ENCODE measurements at regions not wholly inside any gene's neighbourhood (a gene's known extent, or its start where the extent isn't known, plus 50 kb on each side); places are given as distances from the start of the nearest gene placed in this dataset.

GRCh38 chr2:126343136-126343535 is 312.8 kb upstream of the GYPC start:
- Mint-ChIP-seq H3K27ac (no peak overlapping the region), H3K4me3 (no peak overlapping the region), H3K4me1 (no peaks in the 10 kb centered on the region), H3K27me3 (ENCODE audit: low read depth) (peaks cover 4% of the 10 kb centered on the region), H3K36me3 (peaks cover 46% of the 10 kb centered on the region), H3K9me3 (peaks cover 69% of the 10 kb centered on the region)
- ChIA-PET POLR2A (no interaction called here), CTCF (no interaction called here)
- ATAC-seq (no peak), DNase-seq (ENCODE audit: low spot score) (no peak)
- TF ChIP-seq, protein P1, sequence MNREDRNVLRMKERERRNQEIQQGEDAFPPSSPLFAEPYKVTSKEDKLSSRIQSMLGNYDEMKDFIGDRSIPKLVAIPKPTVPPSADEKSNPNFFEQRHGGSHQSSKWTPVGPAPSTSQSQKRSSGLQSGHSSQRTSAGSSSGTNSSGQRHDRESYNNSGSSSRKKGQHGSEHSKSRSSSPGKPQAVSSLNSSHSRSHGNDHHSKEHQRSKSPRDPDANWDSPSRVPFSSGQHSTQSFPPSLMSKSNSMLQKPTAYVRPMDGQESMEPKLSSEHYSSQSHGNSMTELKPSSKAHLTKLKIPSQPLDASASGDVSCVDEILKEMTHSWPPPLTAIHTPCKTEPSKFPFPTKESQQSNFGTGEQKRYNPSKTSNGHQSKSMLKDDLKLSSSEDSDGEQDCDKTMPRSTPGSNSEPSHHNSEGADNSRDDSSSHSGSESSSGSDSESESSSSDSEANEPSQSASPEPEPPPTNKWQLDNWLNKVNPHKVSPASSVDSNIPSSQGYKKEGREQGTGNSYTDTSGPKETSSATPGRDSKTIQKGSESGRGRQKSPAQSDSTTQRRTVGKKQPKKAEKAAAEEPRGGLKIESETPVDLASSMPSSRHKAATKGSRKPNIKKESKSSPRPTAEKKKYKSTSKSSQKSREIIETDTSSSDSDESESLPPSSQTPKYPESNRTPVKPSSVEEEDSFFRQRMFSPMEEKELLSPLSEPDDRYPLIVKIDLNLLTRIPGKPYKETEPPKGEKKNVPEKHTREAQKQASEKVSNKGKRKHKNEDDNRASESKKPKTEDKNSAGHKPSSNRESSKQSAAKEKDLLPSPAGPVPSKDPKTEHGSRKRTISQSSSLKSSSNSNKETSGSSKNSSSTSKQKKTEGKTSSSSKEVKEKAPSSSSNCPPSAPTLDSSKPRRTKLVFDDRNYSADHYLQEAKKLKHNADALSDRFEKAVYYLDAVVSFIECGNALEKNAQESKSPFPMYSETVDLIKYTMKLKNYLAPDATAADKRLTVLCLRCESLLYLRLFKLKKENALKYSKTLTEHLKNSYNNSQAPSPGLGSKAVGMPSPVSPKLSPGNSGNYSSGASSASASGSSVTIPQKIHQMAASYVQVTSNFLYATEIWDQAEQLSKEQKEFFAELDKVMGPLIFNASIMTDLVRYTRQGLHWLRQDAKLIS (CRISPR knock-in tag; IDR thresholded peaks at IDR 0.05; ENCODE audit: borderline replicate concordance), result no peak
- TF ChIP-seq JUN (CRISPR knock-in tag; IDR thresholded peaks at IDR 0.05) (no peak), PREB (CRISPR knock-in tag; IDR thresholded peaks at IDR 0.05; ENCODE audit: borderline replicate concordance) (no peak), ZNF396 (CRISPR knock-in tag; IDR thresholded peaks at IDR 0.05; ENCODE audit: borderline replicate concordance) (no peak), ATF2 (CRISPR knock-in tag; IDR thresholded peaks at IDR 0.05; ENCODE audit: borderline replicate concordance, low read depth) (no peak), CDX4 (CRISPR knock-in tag; IDR thresholded peaks at IDR 0.05; ENCODE audit: borderline replicate concordance) (no peak), FOXJ3 (CRISPR knock-in tag; IDR thresholded peaks at IDR 0.05; ENCODE audit: borderline replicate concordance) (no peak), ERG (CRISPR knock-in tag; IDR thresholded peaks at IDR 0.05) (no peak), MXD4 (CRISPR knock-in tag; IDR thresholded peaks at IDR 0.05; ENCODE audit: borderline replicate concordance) (no peak), NR3C1 (CRISPR knock-in tag; conservative IDR thresholded peaks at IDR 0.05; ENCODE audit: low read depth) (no peak)

- TF ChIP-seq TCF7 (CRISPR knock-in tag; IDR thresholded peaks at IDR 0.05; ENCODE audit: low read depth) (no peak), CBFB (CRISPR knock-in tag; IDR thresholded peaks at IDR 0.05; ENCODE audit: low read depth) (no peak), ZNF423 (CRISPR knock-in tag; IDR thresholded peaks at IDR 0.05) (no peak)
- ATAC-seq (no peak), DNase-seq (ENCODE audit: low spot score) (no peak)
- H3K36me3 Mint-ChIP-seq, result peaks cover 35% of the 10 kb centered on the region
- no peak overlapping the region for H3K4me3 Mint-ChIP-seq
- peaks cover 56% of the 10 kb centered on the region for H3K9me3 Mint-ChIP-seq
- H3K27ac Mint-ChIP-seq, result no peak overlapping the region
- CTCF ChIA-PET, result no interaction called here
- POLR2A ChIA-PET, result no interaction called here
- H3K4me1 Mint-ChIP-seq, result no peaks in the 10 kb centered on the region
- peaks cover 4% of the 10 kb centered on the region for H3K27me3 Mint-ChIP-seq (ENCODE audit: low read depth)
Measured at GRCh38 chr2:126344493-126344892, 311.5 kb upstream of the GYPC start.

GRCh38 chr2:126345691-126346090 is 310.3 kb upstream of the GYPC start:
- H3K36me3 Mint-ChIP-seq, result peaks cover 36% of the 10 kb centered on the region
- H3K27ac Mint-ChIP-seq, result no peak overlapping the region
- ChIA-PET CTCF (no interaction called here), POLR2A (no interaction called here)
- H3K9me3 Mint-ChIP-seq, result peaks cover 57% of the 10 kb centered on the region
- H3K27me3 Mint-ChIP-seq (ENCODE audit: low read depth), result peaks cover 4% of the 10 kb centered on the region
- no peaks in the 10 kb centered on the region for H3K4me1 Mint-ChIP-seq
- H3K4me3 Mint-ChIP-seq, result no peak overlapping the region
- no peak for ATAC-seq
- no peak for DNase-seq (ENCODE audit: low spot score)
- TF ChIP-seq ERG (CRISPR knock-in tag; IDR thresholded peaks at IDR 0.05) (no peak), ZNF396 (CRISPR knock-in tag; IDR thresholded peaks at IDR 0.05; ENCODE audit: borderline replicate concordance) (no peak), ZBTB43 (CRISPR knock-in tag; IDR thresholded peaks at IDR 0.05) (no peak)
- TF ChIP-seq, protein P2, sequence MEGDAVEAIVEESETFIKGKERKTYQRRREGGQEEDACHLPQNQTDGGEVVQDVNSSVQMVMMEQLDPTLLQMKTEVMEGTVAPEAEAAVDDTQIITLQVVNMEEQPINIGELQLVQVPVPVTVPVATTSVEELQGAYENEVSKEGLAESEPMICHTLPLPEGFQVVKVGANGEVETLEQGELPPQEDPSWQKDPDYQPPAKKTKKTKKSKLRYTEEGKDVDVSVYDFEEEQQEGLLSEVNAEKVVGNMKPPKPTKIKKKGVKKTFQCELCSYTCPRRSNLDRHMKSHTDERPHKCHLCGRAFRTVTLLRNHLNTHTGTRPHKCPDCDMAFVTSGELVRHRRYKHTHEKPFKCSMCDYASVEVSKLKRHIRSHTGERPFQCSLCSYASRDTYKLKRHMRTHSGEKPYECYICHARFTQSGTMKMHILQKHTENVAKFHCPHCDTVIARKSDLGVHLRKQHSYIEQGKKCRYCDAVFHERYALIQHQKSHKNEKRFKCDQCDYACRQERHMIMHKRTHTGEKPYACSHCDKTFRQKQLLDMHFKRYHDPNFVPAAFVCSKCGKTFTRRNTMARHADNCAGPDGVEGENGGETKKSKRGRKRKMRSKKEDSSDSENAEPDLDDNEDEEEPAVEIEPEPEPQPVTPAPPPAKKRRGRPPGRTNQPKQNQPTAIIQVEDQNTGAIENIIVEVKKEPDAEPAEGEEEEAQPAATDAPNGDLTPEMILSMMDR (IDR thresholded peaks at IDR 0.05), result no peak

Measured in WTC11 (cell line).